ENCODE measurements at regions not wholly inside any gene's neighbourhood (a gene's known extent, or its start where the extent isn't known, plus 50 kb on each side); places are given as distances from the start of the nearest gene placed in this dataset.

GRCh38 chr13:23947893-23948292 is 50.6 kb upstream of the C1QTNF9B start:
- Histone ChIP-seq H3K9me3 (ENCODE audit: control insufficient read depth, low read length) (no peaks in the 10 kb centered on the region), H3K27ac (ENCODE audit: insufficient read depth, low read depth, low read length, poor library complexity, severe bottlenecking) (no peak overlapping the region), H3K36me3 (ENCODE audit: control insufficient read depth, insufficient read depth, low read length) (no peaks in the 10 kb centered on the region), H3K4me1 (ENCODE audit: control insufficient read depth, insufficient read depth, low read length) (no peaks in the 10 kb centered on the region), H3K27me3 (ENCODE audit: control insufficient read depth, insufficient read depth, low read length, poor library complexity, severe bottlenecking) (no peaks in the 10 kb centered on the region), H3K4me3 (ENCODE audit: insufficient read depth, low read depth, low read length) (no peak overlapping the region)
- WGBS, 2 experiments = 92 to 95% methylated on average over 8 of the region's 8 CpGs

- no peaks in the 10 kb centered on the region for H3K9me3 ChIP-seq (ENCODE audit: control insufficient read depth, low read length)
- H3K27ac ChIP-seq (ENCODE audit: insufficient read depth, low read depth, low read length, poor library complexity, severe bottlenecking) = no peak overlapping the region
- WGBS, 2 experiments = 91% methylated on average over 7 of the region's 7 CpGs
Observed at GRCh38 chr13:23949200-23949599, 51.9 kb upstream of the C1QTNF9B start.

GRCh38 chr13:23949736-23950135 is 52.4 kb upstream of the C1QTNF9B start:
- no peaks in the 10 kb centered on the region for H3K4me1 ChIP-seq (ENCODE audit: control insufficient read depth, insufficient read depth, low read length)
- H3K27me3 ChIP-seq (ENCODE audit: control insufficient read depth, insufficient read depth, low read length, poor library complexity, severe bottlenecking) = no peaks in the 10 kb centered on the region
- 91% methylated on average over 4 of the region's 4 CpGs for WGBS, 2 experiments

More at GRCh38 chr13:23949200-23949599, 51.9 kb upstream of the C1QTNF9B start:
- Histone ChIP-seq H3K36me3 (ENCODE audit: control insufficient read depth, insufficient read depth, low read length) (no peaks in the 10 kb centered on the region), H3K27me3 (ENCODE audit: control insufficient read depth, insufficient read depth, low read length, poor library complexity, severe bottlenecking) (no peaks in the 10 kb centered on the region), H3K4me3 (ENCODE audit: insufficient read depth, low read depth, low read length) (no peak overlapping the region), H3K4me1 (ENCODE audit: control insufficient read depth, insufficient read depth, low read length) (no peaks in the 10 kb centered on the region)

GRCh38 chr13:23950736-23951510 is 53.6 kb upstream of the C1QTNF9B start:
- H3K36me3 ChIP-seq (ENCODE audit: control insufficient read depth, insufficient read depth, low read length) = no peaks in the 10 kb centered on the region
- H3K27me3 ChIP-seq (ENCODE audit: control insufficient read depth, insufficient read depth, low read length, poor library complexity, severe bottlenecking) = no peaks in the 10 kb centered on the region
- H3K27ac ChIP-seq (ENCODE audit: insufficient read depth, low read depth, low read length, poor library complexity, severe bottlenecking) = no peak overlapping the region
- no peaks in the 10 kb centered on the region for H3K9me3 ChIP-seq (ENCODE audit: control insufficient read depth, low read length)
- no peak overlapping the region for H3K4me3 ChIP-seq (ENCODE audit: insufficient read depth, low read depth, low read length)
- H3K4me1 ChIP-seq (ENCODE audit: control insufficient read depth, insufficient read depth, low read length) = no peaks in the 10 kb centered on the region
- WGBS, 2 experiments = 90 to 91% methylated on average over 10 of the region's 10 CpGs

More at GRCh38 chr13:23949736-23950135, 52.4 kb upstream of the C1QTNF9B start:
- Histone ChIP-seq H3K4me3 (ENCODE audit: insufficient read depth, low read depth, low read length) (no peak overlapping the region), H3K36me3 (ENCODE audit: control insufficient read depth, insufficient read depth, low read length) (no peaks in the 10 kb centered on the region), H3K27ac (ENCODE audit: insufficient read depth, low read depth, low read length, poor library complexity, severe bottlenecking) (no peak overlapping the region), H3K9me3 (ENCODE audit: control insufficient read depth, low read length) (no peaks in the 10 kb centered on the region)

GRCh38 chr13:23952796-23953195 is 55.5 kb upstream of the C1QTNF9B start:
- no peak overlapping the region for H3K27ac ChIP-seq (ENCODE audit: insufficient read depth, low read depth, low read length, poor library complexity, severe bottlenecking)
- 96% methylated on average over 13 of the region's 13 CpGs for WGBS, 2 experiments
- H3K4me1 ChIP-seq (ENCODE audit: control insufficient read depth, insufficient read depth, low read length) = no peaks in the 10 kb centered on the region
- H3K36me3 ChIP-seq (ENCODE audit: control insufficient read depth, insufficient read depth, low read length) = no peaks in the 10 kb centered on the region
- no peaks in the 10 kb centered on the region for H3K9me3 ChIP-seq (ENCODE audit: control insufficient read depth, low read length)
- H3K4me3 ChIP-seq (ENCODE audit: insufficient read depth, low read depth, low read length) = no peak overlapping the region
- no peaks in the 10 kb centered on the region for H3K27me3 ChIP-seq (ENCODE audit: control insufficient read depth, insufficient read depth, low read length, poor library complexity, severe bottlenecking)

GRCh38 chr13:23953860-23954512 is 56.7 kb upstream of the C1QTNF9B start:
- Histone ChIP-seq H3K4me1 (ENCODE audit: control insufficient read depth, insufficient read depth, low read length) (no peaks in the 10 kb centered on the region), H3K9me3 (ENCODE audit: control insufficient read depth, low read length) (no peaks in the 10 kb centered on the region), H3K36me3 (ENCODE audit: control insufficient read depth, insufficient read depth, low read length) (no peaks in the 10 kb centered on the region), H3K4me3 (ENCODE audit: insufficient read depth, low read depth, low read length) (no peak overlapping the region), H3K27ac (ENCODE audit: insufficient read depth, low read depth, low read length, poor library complexity, severe bottlenecking) (no peak overlapping the region), H3K27me3 (ENCODE audit: control insufficient read depth, insufficient read depth, low read length, poor library complexity, severe bottlenecking) (no peaks in the 10 kb centered on the region)
- 91 to 92% methylated on average over 20 of the region's 20 CpGs for WGBS, 2 experiments

- H3K27me3 ChIP-seq (ENCODE audit: control insufficient read depth, insufficient read depth, low read length, poor library complexity, severe bottlenecking) = no peaks in the 10 kb centered on the region
- no peaks in the 10 kb centered on the region for H3K9me3 ChIP-seq (ENCODE audit: control insufficient read depth, low read length)
Observed at GRCh38 chr13:23955064-23955463, 57.8 kb upstream of the C1QTNF9B start.

GRCh38 chr13:23956106-23956505 is 58.8 kb upstream of the C1QTNF9B start:
- H3K27me3 ChIP-seq (ENCODE audit: control insufficient read depth, insufficient read depth, low read length, poor library complexity, severe bottlenecking) = no peaks in the 10 kb centered on the region
- no peak overlapping the region for H3K27ac ChIP-seq (ENCODE audit: insufficient read depth, low read depth, low read length, poor library complexity, severe bottlenecking)
- 90 to 100% methylated on average over 3 to 4 of the region's 4 CpGs for WGBS, 2 experiments
- no peak overlapping the region for H3K4me3 ChIP-seq (ENCODE audit: insufficient read depth, low read depth, low read length)
- no peaks in the 10 kb centered on the region for H3K9me3 ChIP-seq (ENCODE audit: control insufficient read depth, low read length)
- H3K36me3 ChIP-seq (ENCODE audit: control insufficient read depth, insufficient read depth, low read length) = no peaks in the 10 kb centered on the region
- no peaks in the 10 kb centered on the region for H3K4me1 ChIP-seq (ENCODE audit: control insufficient read depth, insufficient read depth, low read length)

More at GRCh38 chr13:23955064-23955463, 57.8 kb upstream of the C1QTNF9B start:
- Histone ChIP-seq H3K4me1 (ENCODE audit: control insufficient read depth, insufficient read depth, low read length) (no peaks in the 10 kb centered on the region), H3K36me3 (ENCODE audit: control insufficient read depth, insufficient read depth, low read length) (no peaks in the 10 kb centered on the region), H3K27ac (ENCODE audit: insufficient read depth, low read depth, low read length, poor library complexity, severe bottlenecking) (no peak overlapping the region), H3K4me3 (ENCODE audit: insufficient read depth, low read depth, low read length) (no peak overlapping the region)
- WGBS, 2 experiments = 82 to 84% methylated on average over 4 of the region's 4 CpGs

- H3K27ac ChIP-seq (ENCODE audit: insufficient read depth, low read depth, low read length, poor library complexity, severe bottlenecking) = no peak overlapping the region
- no peaks in the 10 kb centered on the region for H3K9me3 ChIP-seq (ENCODE audit: control insufficient read depth, low read length)
- H3K36me3 ChIP-seq (ENCODE audit: control insufficient read depth, insufficient read depth, low read length) = no peaks in the 10 kb centered on the region
- H3K4me3 ChIP-seq (ENCODE audit: insufficient read depth, low read depth, low read length) = no peak overlapping the region
- H3K4me1 ChIP-seq (ENCODE audit: control insufficient read depth, insufficient read depth, low read length) = no peaks in the 10 kb centered on the region
- WGBS, 2 experiments = 83 to 99% methylated on average over 4 of the region's 4 CpGs
- H3K27me3 ChIP-seq (ENCODE audit: control insufficient read depth, insufficient read depth, low read length, poor library complexity, severe bottlenecking) = no peaks in the 10 kb centered on the region
Observed at GRCh38 chr13:23957981-23958380, 60.7 kb upstream of the C1QTNF9B start.

- H3K27ac ChIP-seq (ENCODE audit: insufficient read depth, low read depth, low read length, poor library complexity, severe bottlenecking) = no peak overlapping the region
- H3K9me3 ChIP-seq (ENCODE audit: control insufficient read depth, low read length) = no peaks in the 10 kb centered on the region
- H3K36me3 ChIP-seq (ENCODE audit: control insufficient read depth, insufficient read depth, low read length) = no peaks in the 10 kb centered on the region
- no peak overlapping the region for H3K4me3 ChIP-seq (ENCODE audit: insufficient read depth, low read depth, low read length)
- H3K27me3 ChIP-seq (ENCODE audit: control insufficient read depth, insufficient read depth, low read length, poor library complexity, severe bottlenecking) = no peaks in the 10 kb centered on the region
- H3K4me1 ChIP-seq (ENCODE audit: control insufficient read depth, insufficient read depth, low read length) = no peaks in the 10 kb centered on the region
- WGBS, 2 experiments = 95 to 98% methylated on average over 2 of the region's 2 CpGs
Observed at GRCh38 chr13:23959231-23959862, 62.0 kb upstream of the C1QTNF9B start.
